Esophagus muscularis mucosa (tissue), 3 donors: ENCODE measurements at regions not wholly inside any gene's neighbourhood (a gene's known extent, or its start where the extent isn't known, plus 50 kb on each side); places are given as distances from the start of the nearest gene placed in this dataset.

Source experiments
- POLR2A ChIP-seq: fragments of 450-650 bp; IDR thresholded peaks from one replicate; pipeline ENCODE4 v1.6.1; 2017; ENCODE audit warnings: antibody characterized with exemption, moderate library complexity, mild to moderate bottlenecking, low read depth
- TF ChIP-seq, protein P1 (sequence below), 3 experiments: fragments of 200-600 bp in 2 of 3; fragments of 450-650 bp in 1 of 3; sonication (generic) in 2 of 3; IDR thresholded peaks; one replicate each; pipeline ENCODE4 v1.5.1; 2017 to 2019; ENCODE audit warnings: antibody characterized with exemption in 3 of 3, mild to moderate bottlenecking in 2 of 3, moderate library complexity in 1 of 3

DNA sequence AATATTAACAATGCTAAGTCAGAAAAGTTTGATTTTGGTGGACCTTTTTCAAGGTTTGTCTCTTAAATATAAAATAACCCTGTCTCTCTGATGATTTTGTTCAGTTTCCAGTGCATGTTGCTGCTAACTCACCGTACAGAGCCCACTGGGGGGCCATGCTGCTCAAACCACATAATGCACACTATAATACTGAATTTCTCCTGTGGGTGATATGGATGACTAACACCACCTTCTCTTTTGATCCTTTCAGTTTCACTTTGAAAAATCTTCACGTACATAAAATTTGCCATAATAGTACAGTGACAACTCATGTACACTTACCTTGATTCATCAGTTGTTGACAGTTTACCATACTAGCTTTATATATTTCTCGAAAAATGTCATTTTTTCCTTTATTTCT, 506.6 kb upstream of the MAN1A1 start:
- TF ChIP-seq, protein P1, sequence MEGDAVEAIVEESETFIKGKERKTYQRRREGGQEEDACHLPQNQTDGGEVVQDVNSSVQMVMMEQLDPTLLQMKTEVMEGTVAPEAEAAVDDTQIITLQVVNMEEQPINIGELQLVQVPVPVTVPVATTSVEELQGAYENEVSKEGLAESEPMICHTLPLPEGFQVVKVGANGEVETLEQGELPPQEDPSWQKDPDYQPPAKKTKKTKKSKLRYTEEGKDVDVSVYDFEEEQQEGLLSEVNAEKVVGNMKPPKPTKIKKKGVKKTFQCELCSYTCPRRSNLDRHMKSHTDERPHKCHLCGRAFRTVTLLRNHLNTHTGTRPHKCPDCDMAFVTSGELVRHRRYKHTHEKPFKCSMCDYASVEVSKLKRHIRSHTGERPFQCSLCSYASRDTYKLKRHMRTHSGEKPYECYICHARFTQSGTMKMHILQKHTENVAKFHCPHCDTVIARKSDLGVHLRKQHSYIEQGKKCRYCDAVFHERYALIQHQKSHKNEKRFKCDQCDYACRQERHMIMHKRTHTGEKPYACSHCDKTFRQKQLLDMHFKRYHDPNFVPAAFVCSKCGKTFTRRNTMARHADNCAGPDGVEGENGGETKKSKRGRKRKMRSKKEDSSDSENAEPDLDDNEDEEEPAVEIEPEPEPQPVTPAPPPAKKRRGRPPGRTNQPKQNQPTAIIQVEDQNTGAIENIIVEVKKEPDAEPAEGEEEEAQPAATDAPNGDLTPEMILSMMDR (IDR thresholded peaks at IDR 0.05) = no peak
- no peak for TF ChIP-seq POLR2A
